Lung (tissue), 11 donors: ENCODE measurements at regions not wholly inside any gene's neighbourhood (a gene's known extent, or its start where the extent isn't known, plus 50 kb on each side); places are given as distances from the start of the nearest gene placed in this dataset.

Experiments used
- ATAC-seq: fragments of 200-7000 bp; cut with Tn5 transposase; one replicate; pipeline ENCODE4 v1.9.1; 2020; ENCODE audit warnings: moderate number of reproducible peaks; ENCODE audit not compliant: insufficient read depth, low FRiP score
- DNase-seq, 3 donors: peaks; one replicate each; pipeline ENCODE4 v3.0.0-alpha.2; 2013 to 2017
- H3K27ac ChIP-seq, 2 donors: one replicate each; pipeline ENCODE4 v1.5.1; 2013; ENCODE audit warnings: mild to moderate bottlenecking in 2 of 2, moderate library complexity in 2 of 2, control low read depth in 1 of 2, inconsistent platforms in 1 of 2, low read depth in 1 of 2, low read length in 1 of 2
- H3K27me3 ChIP-seq, 3 donors: one replicate each; pipeline ENCODE4 v1.5.1; 2013; ENCODE audit warnings: low read length in 2 of 3; ENCODE audit not compliant: control insufficient read depth in 3 of 3, insufficient read depth in 3 of 3
- H3K36me3 ChIP-seq, 4 donors: one replicate each; pipeline ENCODE4 v1.5.1; 2013; ENCODE audit warnings: low read length in 4 of 4, mild to moderate bottlenecking in 1 of 4, moderate library complexity in 1 of 4; ENCODE audit not compliant: control insufficient read depth in 4 of 4, insufficient read depth in 4 of 4
- H3K4me1 ChIP-seq, 5 donors: one replicate each; pipeline ENCODE4 v1.5.1; 2013; ENCODE audit warnings: low read length in 5 of 5, mild to moderate bottlenecking in 2 of 5, moderate library complexity in 1 of 5; ENCODE audit not compliant: control insufficient read depth in 5 of 5, insufficient read depth in 5 of 5
- H3K4me3 ChIP-seq: one replicate; pipeline ENCODE4 v1.5.1; 2013; ENCODE audit warnings: mild to moderate bottlenecking, control low read depth, moderate library complexity
- H3K9ac ChIP-seq, 2 donors: one replicate each; pipeline ENCODE4 v1.5.1; 2013; ENCODE audit warnings: low read length in 2 of 2, control low read depth in 1 of 2; ENCODE audit not compliant: insufficient read depth in 1 of 2
- H3K9me3 ChIP-seq, 4 donors: one replicate each; pipeline ENCODE4 v1.5.1; 2013; ENCODE audit warnings: low read length in 3 of 4, mild to moderate bottlenecking in 1 of 4, moderate library complexity in 1 of 4; ENCODE audit not compliant: control insufficient read depth in 4 of 4, insufficient read depth in 3 of 4
- CTCF ChIP-seq: IDR thresholded peaks from 2 replicates; pipeline ENCODE4 v1.5.1; 2012; ENCODE audit warnings: mild to moderate bottlenecking; ENCODE audit errors: control extremely low read depth, extremely low read depth
- WGBS, 2 donors: extraction: QIAGEN DNeasy Blood & Tissue Kit; methylation state at CpG; one replicate each; pipeline ENCODE4 v1.1.7; 2013; 5-methylcytosine and 5-hydroxymethylcytosine counted together
- donor health status: control.
- donor health status: control.
- donor health status: Bipolar disorder and iron deficiency.
- donor health status: healthy.
- donor health status: DM: yes; HTN: yes; CAD: no.

- peaks cover 0 to 9% (median 0%) of the 10 kb centered on the region in 3 donors for H3K27me3 ChIP-seq
- 93 to 97% methylated on average over 2 of the region's 2 CpGs for WGBS, 2 donors
These were observed 154.0 kb upstream of the SYT13 start for GRCh38 chr11:45440111-45440510.

GRCh38 chr11:45436966-45437365, 150.8 kb upstream of the SYT13 start:
- H3K27me3 ChIP-seq: peaks cover 0 to 16% (median 0%) of the 10 kb centered on the region in 3 donors
- peaks cover 0 to 1% (median 0%) of the 10 kb centered on the region in 4 donors for H3K9me3 ChIP-seq
- H3K36me3 ChIP-seq: no peaks in the 10 kb centered on the region
- DNase-seq: no peak
- H3K4me1 ChIP-seq: no peaks in the 10 kb centered on the region
- no peak overlapping the region for H3K4me3 ChIP-seq
- no peak for TF ChIP-seq CTCF
- no peak overlapping the region for H3K9ac ChIP-seq
- H3K27ac ChIP-seq: no peak overlapping the region
- 91 to 100% methylated on average over 1 of the region's 1 CpG for WGBS, 2 donors
- ATAC-seq: no peak

More at GRCh38 chr11:45440111-45440510, 154.0 kb upstream of the SYT13 start:
- peaks cover 0 to 1% (median 0%) of the 10 kb centered on the region in 4 donors for H3K9me3 ChIP-seq
- no peak overlapping the region for H3K4me3 ChIP-seq
- TF ChIP-seq CTCF: no peak
- H3K9ac ChIP-seq: no peak overlapping the region
- ATAC-seq (no peak), DNase-seq (no peak)
- no peaks in the 10 kb centered on the region for H3K4me1 ChIP-seq
- no peaks in the 10 kb centered on the region for H3K36me3 ChIP-seq
- H3K27ac ChIP-seq: no peak overlapping the region

- no peak for TF ChIP-seq CTCF
- Histone ChIP-seq H3K4me1 (no peaks in the 10 kb centered on the region), H3K36me3 (no peaks in the 10 kb centered on the region), H3K4me3 (no peak overlapping the region), H3K9ac (no peak overlapping the region), H3K9me3 (peaks cover 0 to 1% (median 0%) of the 10 kb centered on the region in 4 donors), H3K27ac (no peak overlapping the region), H3K27me3 (peaks cover 0 to 20% (median 0%) of the 10 kb centered on the region in 3 donors)
- 54 to 75% methylated on average over 2 of the region's 2 CpGs for WGBS, 2 donors
- DNase-seq (no peak), ATAC-seq (no peak)
These were observed 150.0 kb upstream of the SYT13 start for GRCh38 chr11:45436118-45436517.

GRCh38 chr11:45435706-45436105, 149.6 kb upstream of the SYT13 start:
- no peak overlapping the region for H3K9ac ChIP-seq
- ATAC-seq (no peak), DNase-seq (no peak)
- no peak overlapping the region for H3K27ac ChIP-seq
- H3K36me3 ChIP-seq: no peaks in the 10 kb centered on the region
- WGBS, 2 donors: 70 to 71% methylated on average over 3 of the region's 3 CpGs
- no peaks in the 10 kb centered on the region for H3K9me3 ChIP-seq
- peaks cover 0 to 21% (median 0%) of the 10 kb centered on the region in 3 donors for H3K27me3 ChIP-seq
- H3K4me1 ChIP-seq: no peaks in the 10 kb centered on the region
- no peak overlapping the region for H3K4me3 ChIP-seq
- no peak for TF ChIP-seq CTCF
